GM19467 (cell line): ENCODE measurements at regions not wholly inside any gene's neighbourhood (a gene's known extent, or its start where the extent isn't known, plus 50 kb on each side); places are given as distances from the start of the nearest gene placed in this dataset.

Source experiments
- ATAC-seq: cut with Tn5 transposase; IDR thresholded peaks from one replicate; pipeline ENCODE4 v1.9.1; 2021; ENCODE audit warnings: mild to moderate bottlenecking, moderate library complexity; ENCODE audit not compliant: unreplicated experiment

- ATAC-seq: no peak
These were observed 65.8 kb downstream of the ETAA1 start for GRCh38 chr2:67462738-67463496.

GRCh38 chr2:67463810-67464209, 66.7 kb downstream of the ETAA1 start:
- no peak for ATAC-seq

- ATAC-seq: no peak
These were observed 68.5 kb downstream of the ETAA1 start for GRCh38 chr2:67465623-67466022.

GRCh38 chr2:67466734-67467133, 69.6 kb downstream of the ETAA1 start:
- ATAC-seq: no peak

GRCh38 chr2:67471681-67472080, 74.5 kb downstream of the ETAA1 start:
- no peak for ATAC-seq

GRCh38 chr2:67476809-67477790, 80.0 kb downstream of the ETAA1 start:
- no peak for ATAC-seq

- no peak for ATAC-seq
These were observed 82.1 kb downstream of the ETAA1 start for GRCh38 chr2:67479261-67479660.

- no peak for ATAC-seq
These were observed 88.3 kb downstream of the ETAA1 start for GRCh38 chr2:67485431-67485830.

GRCh38 chr2:67486041-67486796, 89.1 kb downstream of the ETAA1 start:
- ATAC-seq: no peak

- no peak for ATAC-seq
These were observed 90.9 kb downstream of the ETAA1 start for GRCh38 chr2:67487993-67488392.

- ATAC-seq: no peak
These were observed 92.3 kb downstream of the ETAA1 start for GRCh38 chr2:67489396-67489795.

GRCh38 chr2:67498931-67499330, 101.8 kb downstream of the ETAA1 start:
- ATAC-seq: no peak

- no peak for ATAC-seq
These were observed 102.9 kb downstream of the ETAA1 start for GRCh38 chr2:67499989-67500388.

- no peak for ATAC-seq
These were observed 103.4 kb downstream of the ETAA1 start for GRCh38 chr2:67500541-67500940.

GRCh38 chr2:67502346-67503065, 105.4 kb downstream of the ETAA1 start:
- no peak for ATAC-seq

GRCh38 chr2:67503066-67503795, 106.1 kb downstream of the ETAA1 start:
- no peak for ATAC-seq

- ATAC-seq: no peak
These were observed 113.6 kb downstream of the ETAA1 start for GRCh38 chr2:67510745-67511144.

- ATAC-seq: no peak
These were observed 117.4 kb downstream of the ETAA1 start for GRCh38 chr2:67514515-67514914.

- no peak for ATAC-seq
These were observed 117.9 kb downstream of the ETAA1 start for GRCh38 chr2:67515056-67515455.

GRCh38 chr2:67515538-67515937, 118.4 kb downstream of the ETAA1 start:
- ATAC-seq: no peak
